COLO668 (cell line): ENCODE measurements at regions not wholly inside any gene's neighbourhood (a gene's known extent, or its start where the extent isn't known, plus 50 kb on each side); places are given as distances from the start of the nearest gene placed in this dataset.

Source experiments
- DNase-seq: peaks from one replicate; lab custom pipeline; 2025; ENCODE audit not compliant: unreplicated experiment; lab: John Stamatoyannopoulos, UW

GRCh38 chr5:135249658-135250057 is 149.4 kb downstream of the MACROH2A1 start:
- DNase-seq = no peak

GRCh38 chr5:135248801-135249231 is 150.2 kb downstream of the MACROH2A1 start:
- DNase-seq = no peak

GRCh38 chr5:135246923-135247795 is 151.9 kb downstream of the MACROH2A1 start:
- DNase-seq = peak; percentile 4

- DNase-seq = no peak
Measured at GRCh38 chr5:135246605-135246922, 152.5 kb downstream of the MACROH2A1 start.

- no peak for DNase-seq
Measured at GRCh38 chr5:135245521-135246499, 153.2 kb downstream of the MACROH2A1 start.

GRCh38 chr5:135244620-135245021 is 154.4 kb downstream of the MACROH2A1 start:
- DNase-seq = no peak

- DNase-seq = no peak
Measured at GRCh38 chr5:135243556-135244285, 155.3 kb downstream of the MACROH2A1 start.

- no peak for DNase-seq
Measured at GRCh38 chr5:135242866-135243555, 156.0 kb downstream of the MACROH2A1 start.

- no peak for DNase-seq
Measured at GRCh38 chr5:135242021-135242865, 156.8 kb downstream of the MACROH2A1 start.

GRCh38 chr5:135241536-135241935 is 157.5 kb downstream of the MACROH2A1 start:
- no peak for DNase-seq

- DNase-seq = no peak
Measured at GRCh38 chr5:135240781-135241360, 158.2 kb downstream of the MACROH2A1 start.

- no peak for DNase-seq
Measured at GRCh38 chr5:135240283-135240633, 158.8 kb downstream of the MACROH2A1 start.

GRCh38 chr5:135239453-135240282 is 159.4 kb downstream of the MACROH2A1 start:
- DNase-seq = no peak

GRCh38 chr5:135238622-135239452 is 160.2 kb downstream of the MACROH2A1 start:
- DNase-seq = no peak

- no peak for DNase-seq
Measured at GRCh38 chr5:135237748-135238103, 161.3 kb downstream of the MACROH2A1 start.

GRCh38 chr5:135236908-135237747 is 161.9 kb downstream of the MACROH2A1 start:
- no peak for DNase-seq
